Neuron (in vitro differentiated cells): ENCODE measurements at regions not wholly inside any gene's neighbourhood (a gene's known extent, or its start where the extent isn't known, plus 50 kb on each side); places are given as distances from the start of the nearest gene placed in this dataset.

Experiments
- H2AFZ ChIP-seq: one replicate; pipeline ENCODE4 v1.6.1; 2013; ENCODE audit warnings: low read depth, mild to moderate bottlenecking, inconsistent platforms, low read length, moderate library complexity
- H3K27me3 ChIP-seq: one replicate; pipeline ENCODE4 v1.6.1; 2013; ENCODE audit warnings: low read length; ENCODE audit not compliant: insufficient read depth
- H3K36me3 ChIP-seq: one replicate; pipeline ENCODE4 v1.6.1; 2013; ENCODE audit warnings: low read length; ENCODE audit not compliant: insufficient read depth
- H3K4me1 ChIP-seq: one replicate; pipeline ENCODE4 v1.6.1; 2013; ENCODE audit warnings: low read length; ENCODE audit not compliant: insufficient read depth
- H3K4me3 ChIP-seq: 2 replicates; pipeline ENCODE4 v1.5.1; 2013; ENCODE audit warnings: mild to moderate bottlenecking, low read length, moderate library complexity
- H3K9me3 ChIP-seq: one replicate; pipeline ENCODE4 v1.6.1; 2013; ENCODE audit warnings: low read length

DNA sequence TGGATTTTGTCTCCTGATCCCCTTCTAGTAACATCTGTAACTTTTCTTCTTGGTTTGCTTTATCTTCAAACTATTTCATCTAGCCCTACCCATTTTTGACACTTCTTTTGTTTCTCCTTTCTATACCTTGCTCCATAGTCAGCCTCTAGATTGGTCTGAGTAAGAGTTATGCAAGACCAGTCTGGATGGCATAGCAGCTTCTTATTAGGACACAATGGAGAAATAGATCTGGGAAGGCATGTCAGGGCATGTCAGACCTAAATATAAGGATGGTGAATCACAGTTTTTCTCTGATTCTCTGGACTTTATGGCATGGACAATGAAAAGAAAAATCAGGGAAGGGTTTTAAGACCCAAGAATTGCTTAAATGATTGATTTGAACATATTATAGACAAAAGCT, 452.5 kb downstream of the RAP2B start:
- Histone ChIP-seq H3K4me3 (no peak overlapping the region), H3K4me1 (peaks cover 7% of the 10 kb centered on the region), H2AFZ (peak overlapping the region; percentile 76), H3K9me3 (no peaks in the 10 kb centered on the region), H3K27me3 (no peaks in the 10 kb centered on the region), H3K36me3 (no peaks in the 10 kb centered on the region)

DNA sequence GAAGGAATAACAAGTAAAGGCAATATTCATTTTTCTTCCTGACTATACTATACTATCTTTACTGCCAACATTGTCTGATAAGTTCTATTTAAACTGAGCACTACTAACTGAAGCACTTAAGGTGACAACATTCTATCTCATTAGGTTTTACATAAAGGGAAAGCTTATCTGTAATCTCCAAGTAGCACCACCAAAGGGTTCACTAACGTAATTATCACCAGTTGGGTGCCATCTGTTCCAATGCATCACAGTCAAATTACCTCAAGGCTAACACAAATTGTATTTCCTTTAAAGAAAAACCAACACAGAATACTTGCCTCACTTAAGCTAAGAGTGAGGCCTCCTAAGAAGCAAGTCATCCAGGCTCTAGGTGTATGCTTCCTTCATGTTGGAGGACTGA, 453.8 kb downstream of the RAP2B start:
- Histone ChIP-seq H3K4me3 (no peak overlapping the region), H3K27me3 (no peaks in the 10 kb centered on the region), H3K36me3 (no peaks in the 10 kb centered on the region), H2AFZ (no peak overlapping the region), H3K4me1 (peaks cover 7% of the 10 kb centered on the region), H3K9me3 (no peaks in the 10 kb centered on the region)

DNA sequence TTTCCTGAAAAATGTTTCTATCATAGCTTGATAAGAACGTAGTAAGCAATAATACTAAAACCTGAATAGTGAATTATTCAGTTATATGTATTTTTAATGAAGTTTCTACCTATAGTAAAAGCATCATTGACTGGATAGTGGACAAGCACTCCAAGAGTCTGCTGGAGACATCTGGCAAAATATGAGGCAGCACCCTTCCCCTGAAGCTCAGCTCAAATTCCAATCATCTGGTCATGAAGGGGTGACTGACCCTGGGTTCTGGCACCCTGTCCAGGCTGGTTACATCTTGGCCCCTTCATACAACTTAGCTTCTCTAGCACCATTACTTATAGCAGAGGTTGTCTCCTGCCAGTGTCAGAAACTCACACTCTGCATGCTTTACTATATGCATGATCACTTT, 455.4 kb downstream of the RAP2B start:
- no peak overlapping the region for H3K4me3 ChIP-seq
- H3K9me3 ChIP-seq = no peaks in the 10 kb centered on the region
- no peaks in the 10 kb centered on the region for H3K27me3 ChIP-seq
- peaks cover 7% of the 10 kb centered on the region for H3K4me1 ChIP-seq
- H3K36me3 ChIP-seq = no peaks in the 10 kb centered on the region
- no peak overlapping the region for H2AFZ ChIP-seq

DNA sequence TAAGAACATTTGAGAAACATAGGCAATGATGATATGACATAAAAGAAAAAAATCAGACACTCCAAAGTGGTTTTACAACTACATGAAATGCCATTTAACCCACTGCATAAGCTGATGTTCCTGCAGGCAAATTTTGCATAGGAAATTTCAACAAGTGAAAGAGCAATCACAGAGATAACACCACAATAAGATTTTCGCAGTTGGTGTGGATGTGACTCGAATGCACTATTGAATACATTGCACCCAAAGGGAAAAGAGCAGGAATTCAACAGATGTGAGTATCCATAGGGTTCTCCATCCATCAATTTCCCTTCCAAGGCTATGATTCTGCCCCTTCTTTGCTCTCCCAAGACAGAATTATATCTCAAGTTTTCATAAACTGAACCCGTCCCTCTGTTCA, 456.1 kb downstream of the RAP2B start:
- Histone ChIP-seq H2AFZ (no peak overlapping the region), H3K27me3 (no peaks in the 10 kb centered on the region), H3K4me1 (peaks cover 7% of the 10 kb centered on the region), H3K36me3 (no peaks in the 10 kb centered on the region), H3K9me3 (no peaks in the 10 kb centered on the region), H3K4me3 (no peak overlapping the region)

DNA sequence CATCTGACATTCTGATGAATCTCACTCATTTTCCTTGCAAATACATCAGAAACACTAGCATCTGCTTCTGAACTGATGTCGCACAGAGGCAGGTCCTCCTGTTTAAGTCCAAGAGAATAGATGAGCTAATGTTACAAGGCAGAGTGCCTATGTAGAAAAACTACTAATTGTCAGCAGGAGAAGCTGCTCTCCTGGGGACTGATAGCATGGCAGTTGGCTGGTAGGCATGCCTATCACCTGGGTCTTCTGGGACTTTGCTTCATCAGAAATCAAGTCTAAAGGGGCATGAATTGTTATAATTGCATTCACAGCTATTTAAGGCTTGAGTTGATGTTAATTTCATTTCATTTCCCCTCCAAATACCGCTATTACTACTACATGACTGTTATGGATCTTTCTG, 457.2 kb downstream of the RAP2B start:
- peaks cover 7% of the 10 kb centered on the region for H3K4me1 ChIP-seq
- H2AFZ ChIP-seq = no peak overlapping the region
- H3K27me3 ChIP-seq = no peaks in the 10 kb centered on the region
- H3K4me3 ChIP-seq = no peak overlapping the region
- H3K9me3 ChIP-seq = no peaks in the 10 kb centered on the region
- no peaks in the 10 kb centered on the region for H3K36me3 ChIP-seq

DNA sequence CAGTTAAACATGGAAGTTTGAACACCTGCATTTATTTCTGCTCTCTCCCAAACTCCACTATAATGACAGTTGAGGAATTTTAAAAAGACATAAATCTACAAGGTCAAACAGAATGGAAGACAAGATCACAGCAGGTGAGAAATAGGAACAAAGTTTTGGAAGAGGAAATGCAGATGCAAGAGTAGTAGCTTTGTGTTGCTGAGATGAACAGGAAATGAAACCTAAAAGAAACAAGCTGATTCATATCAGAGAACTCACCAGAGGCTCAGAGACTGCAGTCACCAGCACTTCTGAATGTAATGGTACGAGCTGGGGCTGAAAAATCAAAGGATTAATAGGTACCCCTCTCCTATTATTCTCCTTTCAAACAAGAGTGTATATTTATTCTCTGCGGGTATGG, 459.9 kb downstream of the RAP2B start:
- no peaks in the 10 kb centered on the region for H3K36me3 ChIP-seq
- no peaks in the 10 kb centered on the region for H3K27me3 ChIP-seq
- no peaks in the 10 kb centered on the region for H3K9me3 ChIP-seq
- H2AFZ ChIP-seq = no peak overlapping the region
- no peak overlapping the region for H3K4me3 ChIP-seq
- no peaks in the 10 kb centered on the region for H3K4me1 ChIP-seq

DNA sequence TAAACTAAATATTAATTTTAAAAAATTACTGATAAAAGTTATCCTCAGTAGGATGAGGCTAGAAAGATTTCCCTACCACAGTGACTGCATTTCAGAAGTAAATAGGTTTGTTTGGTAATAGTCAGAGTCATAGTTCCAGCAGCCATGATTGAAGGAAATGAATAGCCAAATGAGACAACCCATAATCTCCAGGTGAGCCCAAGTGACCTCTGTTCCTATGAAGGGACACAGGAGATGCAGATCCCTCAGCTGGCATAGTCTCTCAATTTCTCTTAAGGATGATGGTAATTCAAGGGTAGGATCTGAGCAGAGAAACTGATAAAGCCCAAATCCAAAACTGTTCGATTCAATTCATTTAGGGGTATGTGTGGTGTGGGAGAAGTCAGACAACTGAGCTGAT, 461.8 kb downstream of the RAP2B start:
- H3K4me3 ChIP-seq = no peak overlapping the region
- H3K4me1 ChIP-seq = no peaks in the 10 kb centered on the region
- no peaks in the 10 kb centered on the region for H3K27me3 ChIP-seq
- no peaks in the 10 kb centered on the region for H3K9me3 ChIP-seq
- no peaks in the 10 kb centered on the region for H3K36me3 ChIP-seq
- H2AFZ ChIP-seq = no peak overlapping the region

DNA sequence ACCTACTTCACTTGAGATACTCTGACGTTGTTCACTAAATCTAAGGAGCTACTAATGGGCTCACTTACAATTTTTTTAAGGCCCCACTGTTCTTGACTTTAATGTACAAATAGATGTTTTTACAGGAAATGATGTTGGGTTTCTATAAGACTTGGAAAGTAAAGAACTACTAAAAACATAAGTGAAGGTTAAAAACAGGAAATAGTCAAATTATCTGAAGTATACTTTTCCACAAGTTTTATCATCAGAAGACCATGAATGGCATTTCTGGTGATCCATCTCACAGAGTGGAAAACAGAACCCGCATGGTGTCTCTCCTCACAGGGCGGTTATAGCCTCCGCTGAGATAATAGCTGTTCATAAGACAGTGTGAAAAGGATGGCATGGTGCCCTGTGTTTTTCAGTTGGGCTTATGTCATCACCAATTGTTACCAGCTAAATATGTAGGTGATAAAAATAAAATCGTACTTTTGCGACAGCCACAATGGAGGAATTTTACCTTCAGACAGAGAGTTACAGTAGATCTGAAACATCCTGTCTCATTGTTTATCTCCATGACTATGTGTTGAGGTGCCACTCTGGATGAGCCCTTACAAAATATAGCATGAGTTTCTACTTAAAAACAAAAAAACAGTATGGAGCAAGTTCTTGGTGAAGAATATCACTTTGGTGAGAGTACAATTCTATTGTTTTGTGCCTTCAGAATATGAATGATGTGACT, 462.4 kb downstream of the RAP2B start:
- H3K4me1 ChIP-seq = no peaks in the 10 kb centered on the region
- H3K27me3 ChIP-seq = no peaks in the 10 kb centered on the region
- H3K36me3 ChIP-seq = no peaks in the 10 kb centered on the region
- no peak overlapping the region for H2AFZ ChIP-seq
- no peak overlapping the region for H3K4me3 ChIP-seq
- H3K9me3 ChIP-seq = no peaks in the 10 kb centered on the region

DNA sequence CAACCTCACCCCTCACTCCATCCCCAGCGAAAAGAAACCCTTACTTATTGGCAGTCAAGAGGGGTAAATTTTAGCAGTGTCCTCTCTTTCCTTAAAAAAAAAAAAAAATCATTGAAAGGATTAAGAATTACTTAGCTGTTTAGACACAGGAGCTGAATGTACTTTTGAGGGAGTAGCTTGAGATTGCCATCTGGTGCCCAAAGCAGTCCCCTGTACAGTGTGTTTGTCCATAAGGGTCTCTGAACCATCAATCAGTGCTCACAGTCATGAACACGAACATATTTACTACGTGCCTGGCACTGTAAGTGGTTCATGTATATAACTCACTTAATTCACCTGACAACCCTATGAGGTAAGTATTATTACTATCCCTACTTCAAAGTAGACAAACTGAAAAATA, 463.5 kb downstream of the RAP2B start:
- no peaks in the 10 kb centered on the region for H3K4me1 ChIP-seq
- H3K36me3 ChIP-seq = no peaks in the 10 kb centered on the region
- no peaks in the 10 kb centered on the region for H3K27me3 ChIP-seq
- H3K9me3 ChIP-seq = no peaks in the 10 kb centered on the region
- H2AFZ ChIP-seq = no peak overlapping the region
- H3K4me3 ChIP-seq = no peak overlapping the region

DNA sequence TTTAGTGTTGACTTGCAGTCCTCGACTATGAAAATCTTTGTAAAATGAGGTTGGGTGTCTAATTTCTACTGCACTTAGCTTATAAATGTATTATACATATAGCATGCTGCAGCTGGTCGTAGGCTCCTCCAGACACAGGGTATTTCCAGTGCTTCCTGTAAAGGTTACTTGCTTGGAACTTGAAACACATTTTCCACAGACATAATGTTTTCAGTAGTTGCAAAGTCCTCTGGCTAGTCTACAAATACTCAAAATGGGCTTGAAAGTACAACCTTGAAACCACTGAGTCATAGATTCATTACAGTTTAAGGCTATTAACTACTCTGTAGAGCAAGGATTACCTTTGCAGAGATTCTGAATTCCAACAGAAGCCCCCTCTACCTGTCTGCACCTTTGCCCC, 464.1 kb downstream of the RAP2B start:
- Histone ChIP-seq H3K4me3 (no peak overlapping the region), H3K36me3 (no peaks in the 10 kb centered on the region), H2AFZ (no peak overlapping the region), H3K27me3 (no peaks in the 10 kb centered on the region), H3K9me3 (no peaks in the 10 kb centered on the region), H3K4me1 (no peaks in the 10 kb centered on the region)

DNA sequence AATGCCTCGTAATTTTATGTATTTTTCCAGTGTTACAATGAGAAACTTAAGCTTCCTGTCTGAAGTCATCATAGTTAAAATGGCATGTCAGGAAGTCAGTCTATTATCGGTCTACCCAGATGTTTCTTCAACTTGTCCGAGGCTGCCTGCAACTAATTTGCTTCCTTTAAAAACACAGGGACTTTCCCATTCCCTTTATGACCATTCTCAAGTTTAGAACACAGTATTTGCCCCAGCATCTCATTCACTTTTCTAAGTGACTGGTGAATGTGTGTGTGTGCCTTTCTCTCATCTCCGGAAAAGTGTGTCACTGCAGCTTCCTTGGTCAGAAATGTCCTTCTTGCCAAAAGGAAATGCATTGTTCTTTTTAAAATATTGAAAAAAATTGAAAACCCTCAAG, 466.6 kb downstream of the RAP2B start:
- Histone ChIP-seq H3K27me3 (no peaks in the 10 kb centered on the region), H3K36me3 (no peaks in the 10 kb centered on the region), H3K4me3 (no peak overlapping the region), H2AFZ (no peak overlapping the region), H3K9me3 (no peaks in the 10 kb centered on the region), H3K4me1 (no peaks in the 10 kb centered on the region)

DNA sequence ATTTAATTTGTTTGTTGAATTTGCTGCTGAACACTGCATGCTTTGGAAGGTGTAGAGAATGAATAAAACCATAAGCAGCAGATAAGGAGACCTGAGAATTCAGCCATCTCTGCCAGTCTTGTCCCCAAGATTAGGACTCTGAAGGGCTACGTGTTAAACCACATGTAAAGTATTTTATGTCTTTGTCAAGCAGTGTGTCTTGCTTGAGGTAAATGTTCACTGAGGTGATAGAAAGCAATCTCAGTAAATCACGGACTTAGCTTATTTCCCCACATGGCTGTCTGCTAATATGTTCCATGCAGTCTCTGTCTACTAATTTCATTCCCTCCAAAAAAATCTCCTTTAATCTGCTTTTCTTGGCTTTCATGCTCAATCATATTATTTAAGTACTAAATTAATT, 467.1 kb downstream of the RAP2B start:
- no peaks in the 10 kb centered on the region for H3K36me3 ChIP-seq
- H3K27me3 ChIP-seq = no peaks in the 10 kb centered on the region
- H2AFZ ChIP-seq = no peak overlapping the region
- no peak overlapping the region for H3K4me3 ChIP-seq
- H3K9me3 ChIP-seq = no peaks in the 10 kb centered on the region
- H3K4me1 ChIP-seq = no peaks in the 10 kb centered on the region

DNA sequence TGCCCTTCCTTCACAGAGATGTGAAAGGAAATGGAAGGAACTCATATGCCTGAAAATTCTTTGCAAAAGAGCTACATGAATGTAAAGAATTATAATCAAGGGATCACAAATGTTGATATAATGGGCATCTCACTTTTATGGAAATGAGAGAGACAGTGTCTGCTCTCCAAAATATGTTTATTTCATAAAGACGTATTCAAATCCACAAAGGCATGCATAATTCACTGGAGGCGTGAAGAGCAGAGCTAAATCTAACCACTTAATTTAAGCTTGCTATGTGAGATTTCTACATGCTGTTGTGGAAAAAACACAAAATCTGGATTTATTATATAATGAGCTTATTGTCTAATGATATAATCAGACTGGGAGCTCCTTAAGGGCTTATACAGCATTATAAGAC, 469.1 kb downstream of the RAP2B start:
- Histone ChIP-seq H3K4me1 (no peaks in the 10 kb centered on the region), H3K4me3 (no peak overlapping the region), H2AFZ (no peak overlapping the region), H3K36me3 (no peaks in the 10 kb centered on the region), H3K27me3 (no peaks in the 10 kb centered on the region), H3K9me3 (no peaks in the 10 kb centered on the region)

DNA sequence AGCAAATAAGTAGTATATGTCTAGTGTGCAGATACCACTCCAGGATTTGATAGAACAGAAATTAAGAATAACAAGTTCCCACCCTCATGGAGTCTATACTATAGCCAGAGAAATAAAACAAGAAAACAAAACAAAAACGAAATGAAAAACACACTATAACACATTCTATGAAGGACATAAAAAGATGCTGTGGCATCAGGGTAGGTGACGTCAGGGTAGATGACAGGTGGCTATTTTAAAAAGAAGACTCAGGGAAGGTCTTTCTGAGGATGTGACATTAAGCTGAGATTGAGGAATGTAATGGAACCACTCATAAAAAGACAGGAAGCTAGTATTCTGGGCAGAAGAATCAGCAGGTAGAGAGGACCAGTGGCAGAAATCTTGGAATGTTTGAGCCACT, 469.6 kb downstream of the RAP2B start:
- Histone ChIP-seq H3K4me1 (no peaks in the 10 kb centered on the region), H3K36me3 (no peaks in the 10 kb centered on the region), H3K4me3 (no peak overlapping the region)

More for the DNA sequence above, 469.6 kb downstream of the RAP2B start:
- Histone ChIP-seq H3K27me3 (no peaks in the 10 kb centered on the region), H3K9me3 (no peaks in the 10 kb centered on the region), H2AFZ (no peak overlapping the region)
